NT2/D1 (cell line): ENCODE measurements at regions not wholly inside any gene's neighbourhood (a gene's known extent, or its start where the extent isn't known, plus 50 kb on each side); places are given as distances from the start of the nearest gene placed in this dataset.

Experiments used
- SUZ12 ChIP-seq: IDR thresholded peaks from 2 replicates; pipeline ENCODE4 v1.6.1; 2011; ENCODE audit not compliant: insufficient read length, insufficient read depth; ENCODE audit errors: extremely low read depth
- YY1 ChIP-seq: IDR thresholded peaks from 2 replicates; pipeline ENCODE4 v1.6.1; 2011; ENCODE audit not compliant: insufficient read length, insufficient read depth
- ZNF274 ChIP-seq: IDR thresholded peaks from 2 replicates; pipeline ENCODE4 v1.6.1; 2011; ENCODE audit warnings: mild to moderate bottlenecking, low read depth, low read length

- TF ChIP-seq SUZ12 (no peak), ZNF274 (no peak), YY1 (no peak)
Measured at GRCh38 chr4:45550766-45551366, 573.0 kb downstream of the GABRG1 start.
